ENCODE measurements at regions not wholly inside any gene's neighbourhood (a gene's known extent, or its start where the extent isn't known, plus 50 kb on each side); places are given as distances from the start of the nearest gene placed in this dataset.

- no peak overlapping the region for H3K4me3 Mint-ChIP-seq
- no peak for TF ChIP-seq CTCF (IDR thresholded peaks at IDR 0.05)
- no peaks in the 10 kb centered on the region for H3K4me1 Mint-ChIP-seq
- peaks cover 16% of the 10 kb centered on the region for H3K27me3 Mint-ChIP-seq (ENCODE audit: low read depth, poor library complexity)
- DNase-seq = no peak
- H3K36me3 Mint-ChIP-seq (ENCODE audit: low read depth) = no peaks in the 10 kb centered on the region
- H3K27ac Mint-ChIP-seq = no peak overlapping the region
- peaks cover 14% of the 10 kb centered on the region for H3K9me3 Mint-ChIP-seq
These were observed 64.5 kb upstream of the MRI1 start for GRCh38 chr19:13699786-13700185.

DNA sequence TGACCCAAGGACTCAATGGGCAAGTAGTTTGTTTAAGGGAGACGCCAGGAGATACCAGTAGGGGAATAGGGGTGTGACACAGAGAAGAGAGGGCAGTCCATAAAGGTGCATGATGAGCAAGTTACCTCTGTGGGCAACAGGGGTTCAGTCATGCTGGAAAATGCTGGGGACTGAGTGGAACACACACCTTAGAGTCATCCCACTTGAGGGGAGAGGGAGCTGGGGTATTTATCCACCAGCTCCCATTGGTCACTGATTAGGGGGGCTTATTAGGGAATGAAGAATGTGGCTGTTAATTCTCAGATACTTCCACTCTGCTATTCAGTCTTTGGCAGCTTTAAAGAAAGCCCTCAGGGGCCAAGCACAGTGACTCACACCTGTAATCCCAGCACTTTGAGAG is 67.5 kb upstream of the MRI1 start:
- Mint-ChIP-seq H3K4me1 (peaks cover 8% of the 10 kb centered on the region), H3K27me3 (ENCODE audit: low read depth, poor library complexity) (peaks cover 36% of the 10 kb centered on the region), H3K9me3 (peaks cover 8% of the 10 kb centered on the region), H3K4me3 (no peak overlapping the region), H3K27ac (no peak overlapping the region), H3K36me3 (ENCODE audit: low read depth) (no peaks in the 10 kb centered on the region)
- TF ChIP-seq CTCF (IDR thresholded peaks at IDR 0.05) = no peak
- DNase-seq = no peak

DNA sequence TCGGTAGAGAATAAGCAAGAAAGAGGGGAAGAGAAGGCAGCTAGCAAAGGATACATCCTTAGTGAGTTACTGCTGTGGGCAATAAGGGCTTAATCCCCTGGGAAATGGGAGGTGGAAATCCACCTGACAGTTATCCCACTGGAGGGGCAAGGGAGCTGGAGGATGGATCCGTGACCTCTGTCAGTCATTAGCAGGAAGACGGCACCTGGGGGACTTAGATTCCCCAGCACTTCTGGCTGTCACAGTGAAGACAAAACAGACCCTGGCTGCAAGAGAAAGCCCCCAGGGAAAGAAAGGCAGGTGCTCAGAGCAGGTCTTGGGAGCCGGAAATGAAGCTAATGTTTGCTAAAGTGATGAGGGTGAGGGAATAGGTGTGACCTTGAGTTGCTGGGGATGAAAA is 70.4 kb upstream of the MRI1 start:
- Mint-ChIP-seq H3K4me3 (no peak overlapping the region), H3K36me3 (ENCODE audit: low read depth) (no peaks in the 10 kb centered on the region), H3K27me3 (ENCODE audit: low read depth, poor library complexity) (peaks cover 38% of the 10 kb centered on the region), H3K4me1 (peaks cover 8% of the 10 kb centered on the region), H3K27ac (peak overlapping the region; percentile 30), H3K9me3 (peaks cover 4% of the 10 kb centered on the region)
- TF ChIP-seq CTCF (IDR thresholded peaks at IDR 0.05) = no peak
- no peak for DNase-seq

DNA sequence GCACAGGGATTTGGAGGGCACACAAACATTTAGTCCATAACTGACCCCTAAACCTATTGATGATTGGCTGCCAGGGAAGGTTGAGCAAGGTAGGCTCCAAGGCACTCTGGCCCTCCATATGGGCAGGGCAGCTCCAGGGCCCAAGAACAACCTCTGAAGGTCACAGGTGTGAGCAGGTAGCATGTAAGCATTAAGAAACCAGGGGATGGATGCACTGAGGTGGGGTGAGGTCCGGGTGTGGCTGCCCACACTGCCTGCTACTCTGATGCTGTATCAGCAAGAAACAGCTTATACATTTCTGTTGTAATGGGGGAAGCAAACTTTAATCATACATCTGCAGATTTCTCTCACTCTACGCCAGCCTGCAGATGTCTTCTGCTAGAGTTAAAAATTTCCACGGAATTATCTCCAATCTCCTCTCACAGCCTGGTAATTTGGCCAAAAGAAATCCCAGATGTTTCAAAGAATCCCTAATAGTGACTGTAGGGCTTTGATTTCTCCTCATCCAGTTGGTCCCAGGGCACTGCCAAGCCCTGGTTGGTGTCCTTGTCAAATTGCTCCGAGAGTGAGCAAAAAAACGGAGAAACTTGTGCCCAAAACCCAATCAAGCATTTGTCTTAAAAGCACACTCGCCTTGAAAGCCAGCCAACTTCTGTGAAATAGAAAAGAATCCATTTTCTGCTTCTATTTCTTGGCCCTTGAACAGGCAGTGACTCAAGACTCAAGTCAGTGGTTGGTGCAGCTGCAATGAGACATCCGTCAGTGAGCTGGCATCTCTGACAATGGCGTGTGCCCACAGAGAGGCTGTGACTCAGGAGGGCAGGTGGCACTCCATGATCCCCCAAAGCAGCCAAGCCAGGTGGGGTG is 72.5 kb upstream of the MRI1 start:
- Mint-ChIP-seq H3K27me3 (ENCODE audit: low read depth, poor library complexity) (peaks cover 38% of the 10 kb centered on the region), H3K9me3 (peaks cover 6% of the 10 kb centered on the region), H3K36me3 (ENCODE audit: low read depth) (no peaks in the 10 kb centered on the region), H3K4me1 (peaks cover 8% of the 10 kb centered on the region), H3K4me3 (no peak overlapping the region), H3K27ac (no peak overlapping the region)
- TF ChIP-seq CTCF (IDR thresholded peaks at IDR 0.05) = no peak
- DNase-seq = no peak

DNA sequence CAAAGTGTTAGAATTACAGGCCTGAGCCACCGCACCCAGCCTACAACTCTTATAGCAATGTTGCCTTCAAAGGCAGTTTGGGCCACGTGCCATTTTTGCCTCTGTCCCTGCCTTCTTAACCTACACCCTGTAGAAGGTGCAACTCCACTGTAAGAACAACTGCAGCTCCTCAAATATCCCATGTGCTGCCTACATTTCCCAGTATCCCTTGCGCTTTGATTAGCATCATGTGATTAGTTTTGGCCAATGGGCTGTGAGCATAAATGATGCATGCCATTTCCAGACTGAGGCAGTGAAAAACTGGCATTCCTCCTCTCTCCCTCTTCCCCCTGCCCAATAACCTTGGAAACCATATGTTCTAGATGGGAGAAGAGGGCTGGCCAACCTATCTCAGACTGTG is 75.2 kb upstream of the MRI1 start:
- H3K9me3 Mint-ChIP-seq = peaks cover 6% of the 10 kb centered on the region
- H3K27ac Mint-ChIP-seq = no peak overlapping the region
- H3K27me3 Mint-ChIP-seq (ENCODE audit: low read depth, poor library complexity) = peaks cover 37% of the 10 kb centered on the region
- peaks cover 7% of the 10 kb centered on the region for H3K4me1 Mint-ChIP-seq
- TF ChIP-seq CTCF (IDR thresholded peaks at IDR 0.05) = no peak
- H3K36me3 Mint-ChIP-seq (ENCODE audit: low read depth) = no peaks in the 10 kb centered on the region
- DNase-seq = no peak
- no peak overlapping the region for H3K4me3 Mint-ChIP-seq

DNA sequence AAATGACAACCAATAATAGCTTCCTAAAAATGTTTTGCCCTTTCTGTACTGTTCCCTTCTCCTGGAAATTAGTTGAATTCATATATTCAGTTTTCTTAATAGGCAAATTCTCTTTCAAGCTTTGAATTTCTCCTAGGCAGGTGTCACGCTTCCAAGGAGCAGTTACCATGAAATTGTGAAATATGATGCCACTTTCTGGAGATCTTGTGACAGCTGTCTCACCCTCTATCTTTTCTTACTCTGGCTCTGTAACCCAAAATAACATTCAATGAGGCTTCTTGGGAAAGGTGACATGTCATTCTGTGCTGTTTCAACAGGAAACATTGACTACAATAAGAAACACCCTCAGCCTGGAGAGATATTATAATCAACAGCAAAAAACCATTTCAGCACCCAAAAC is 80.3 kb upstream of the MRI1 start:
- DNase-seq = no peak
- Mint-ChIP-seq H3K9me3 (peaks cover 32% of the 10 kb centered on the region), H3K27me3 (ENCODE audit: low read depth, poor library complexity) (peaks cover 26% of the 10 kb centered on the region), H3K4me3 (no peak overlapping the region), H3K27ac (no peak overlapping the region), H3K36me3 (ENCODE audit: low read depth) (no peaks in the 10 kb centered on the region), H3K4me1 (no peaks in the 10 kb centered on the region)
- no peak for TF ChIP-seq CTCF (IDR thresholded peaks at IDR 0.05)

Measured in nephron progenitor cell (in vitro differentiated cells).